ENCODE measurements at regions not wholly inside any gene's neighbourhood (a gene's known extent, or its start where the extent isn't known, plus 50 kb on each side); places are given as distances from the start of the nearest gene placed in this dataset.

DNA sequence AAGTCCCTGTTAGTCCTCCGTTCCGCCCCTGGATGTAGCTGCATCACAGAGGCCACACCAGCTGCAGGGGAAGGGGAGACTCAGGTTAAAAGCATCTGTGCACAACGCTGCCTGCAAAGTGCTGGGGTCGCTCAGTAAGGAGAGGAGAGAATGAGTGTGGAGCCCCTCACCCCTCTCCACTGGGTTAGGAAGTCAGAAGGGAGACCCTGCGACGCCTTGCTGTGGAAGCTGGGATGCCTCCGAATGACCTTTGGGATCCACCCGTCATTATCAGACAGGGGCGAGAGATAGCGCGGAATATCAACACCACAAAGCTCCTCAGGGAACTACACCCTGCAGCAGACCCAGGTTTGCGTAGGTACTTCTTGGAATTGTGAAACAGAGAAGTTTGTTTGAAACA lies 167.7 kb upstream of the SHH start:
- TF ChIP-seq POLR2A (IDR thresholded peaks at IDR 0.05): no peak
- TF ChIP-seq EP300 (IDR thresholded peaks at IDR 0.05): no peak
- no peak for TF ChIP-seq CTCF (IDR thresholded peaks at IDR 0.05)

GRCh38 chr7:155979566-155979965 lies 167.3 kb upstream of the SHH start:
- TF ChIP-seq EP300 (IDR thresholded peaks at IDR 0.05) (no peak), CTCF (IDR thresholded peaks at IDR 0.05) (no peak), POLR2A (IDR thresholded peaks at IDR 0.05) (no peak)
- 67 to 87% (median 72%) methylated on average over 4 of the region's 4 CpGs for WGBS, 3 donors
- no peaks in the 10 kb centered on the region for H3K9me3 ChIP-seq
- no peaks in the 10 kb centered on the region for H3K4me1 ChIP-seq (ENCODE audit: insufficient read depth)
- peak in 1 of 5 donors; percentile 1 for DNase-seq
- H3K27ac ChIP-seq: no peak overlapping the region
- H3K27me3 ChIP-seq: no peaks in the 10 kb centered on the region
- intact Hi-C loops (cut with DNase I): no loop called here
- H3K4me3 ChIP-seq: no peak overlapping the region
- no peaks in the 10 kb centered on the region for H3K36me3 ChIP-seq

More for the DNA sequence above, 167.7 kb upstream of the SHH start:
- intact Hi-C loops (cut with DNase I): no loop called here
- H3K27me3 ChIP-seq: no peaks in the 10 kb centered on the region
- no peak overlapping the region for H3K4me3 ChIP-seq
- no peak overlapping the region for H3K27ac ChIP-seq
- H3K36me3 ChIP-seq: no peaks in the 10 kb centered on the region
- WGBS, 3 donors: 63 to 74% (median 64%) methylated on average over 12 of the region's 12 CpGs
- no peaks in the 10 kb centered on the region for H3K4me1 ChIP-seq (ENCODE audit: insufficient read depth)
- DNase-seq: peak in 1 of 5 donors; percentile 7
- H3K9me3 ChIP-seq: no peaks in the 10 kb centered on the region

DNA sequence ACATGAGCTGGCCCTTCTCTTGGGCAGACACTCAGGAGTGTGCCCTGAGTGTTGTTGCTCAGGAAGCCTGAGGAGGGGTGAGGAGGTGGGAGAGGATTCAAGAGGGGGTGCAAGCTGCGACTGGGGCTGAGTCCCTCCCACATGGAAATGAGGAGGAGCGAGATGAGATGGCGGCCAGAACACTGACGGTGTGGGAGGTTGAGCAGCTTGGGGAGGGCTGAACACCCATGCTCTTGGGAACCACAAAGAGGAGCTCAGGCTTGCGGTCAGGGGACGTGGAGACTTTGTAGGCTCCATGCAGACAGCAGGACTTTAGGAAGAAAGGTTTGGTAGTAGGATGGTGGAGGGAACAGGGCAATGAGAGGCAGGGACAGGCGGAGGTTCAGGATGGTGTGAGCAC lies 163.2 kb upstream of the SHH start:
- intact Hi-C loops (cut with DNase I): no loop called here
- Histone ChIP-seq H3K27ac (no peak overlapping the region), H3K9me3 (no peaks in the 10 kb centered on the region), H3K36me3 (no peaks in the 10 kb centered on the region), H3K27me3 (no peaks in the 10 kb centered on the region), H3K4me1 (ENCODE audit: insufficient read depth) (no peaks in the 10 kb centered on the region), H3K4me3 (no peak overlapping the region)
- 49 to 50% (median 50%) methylated on average over 7 of the region's 7 CpGs for WGBS, 3 donors
- TF ChIP-seq CTCF (IDR thresholded peaks at IDR 0.05) (no peak), POLR2A (IDR thresholded peaks at IDR 0.05) (no peak), EP300 (IDR thresholded peaks at IDR 0.05) (no peak)
- peak in 2 of 5 donors; percentile 1 to 16 for DNase-seq

GRCh38 chr7:155974186-155974897 lies 162.1 kb upstream of the SHH start:
- Histone ChIP-seq H3K27ac (no peak overlapping the region), H3K27me3 (no peaks in the 10 kb centered on the region), H3K4me3 (no peak overlapping the region), H3K9me3 (no peaks in the 10 kb centered on the region), H3K4me1 (ENCODE audit: insufficient read depth) (no peaks in the 10 kb centered on the region), H3K36me3 (no peaks in the 10 kb centered on the region)
- TF ChIP-seq EP300 (IDR thresholded peaks at IDR 0.05) (no peak), CTCF (IDR thresholded peaks at IDR 0.05) (no peak)
- intact Hi-C loops (cut with DNase I): no loop called here
- 64 to 77% (median 71%) methylated on average over 11 of the region's 11 CpGs for WGBS, 3 donors
- no peak for DNase-seq

All from ovary (tissue), 7 donors.